CD8-positive, alpha-beta memory T cell (primary cell): ENCODE measurements at regions not wholly inside any gene's neighbourhood (a gene's known extent, or its start where the extent isn't known, plus 50 kb on each side); places are given as distances from the start of the nearest gene placed in this dataset.
"Not testable (repeated sequence)": the region's sequence is repeated elsewhere in the genome, so short reads cannot be mapped to it uniquely, and the experiment has no call there.

ENCODE experiments used
- CTCF ChIA-PET: fragments of 350-600 bp; sonication (Branson Sonifier 250); formaldehyde crosslinking; loops from one replicate; lab custom pipeline; 2021; ENCODE audit warnings: antibody characterized with exemption; lab: Charles Lee
- POLR2A ChIA-PET: fragments of 350-600 bp; sonication (Branson Sonifier 250); formaldehyde crosslinking; loops from one replicate; lab custom pipeline; 2021; ENCODE audit warnings: antibody characterized with exemption; lab: Charles Lee
- DNase-seq, 5 donors: peaks; one replicate each; pipeline versions ENCODE4 v3.0.0 to v3.0.0-alpha.2; 2020 to 2022; ENCODE audit warnings: mixed read lengths in 1 of 5
- H3K27ac ChIP-seq: one replicate; pipeline ENCODE4 v1.7.0; 2013; ENCODE audit warnings: low read depth, mild to moderate bottlenecking, low read length, moderate library complexity
- H3K27me3 ChIP-seq: 2 replicates; pipeline ENCODE4 v1.7.0; 2013; ENCODE audit warnings: low read length, mild to moderate bottlenecking; ENCODE audit not compliant: insufficient read depth, poor library complexity, severe bottlenecking
- H3K36me3 ChIP-seq: 2 replicates; pipeline ENCODE4 v1.7.0; 2013; ENCODE audit warnings: mild to moderate bottlenecking, low read length, moderate library complexity; ENCODE audit not compliant: insufficient read depth
- H3K4me1 ChIP-seq: 2 replicates; pipeline ENCODE4 v1.7.0; 2013; ENCODE audit warnings: mild to moderate bottlenecking, low read length, moderate library complexity; ENCODE audit not compliant: insufficient read depth
- H3K4me3 ChIP-seq: 2 replicates; pipeline ENCODE4 v1.7.0; 2013; ENCODE audit warnings: mild to moderate bottlenecking, low read length
- H3K9me3 ChIP-seq: 2 replicates; pipeline ENCODE4 v1.7.0; 2013; ENCODE audit warnings: mild to moderate bottlenecking, low read length
- H3K27ac Mint-ChIP-seq, 8 donors: one replicate each; pipeline ENCODE4 v1.8.0; 2020 to 2021; ENCODE audit warnings: mixed read lengths in 8 of 8, mild to moderate bottlenecking in 6 of 8, inconsistent platforms in 3 of 8, moderate library complexity in 3 of 8
- H3K27me3 Mint-ChIP-seq, 2 donors: one replicate each; pipeline ENCODE4 v1.8.0; 2020 to 2021; ENCODE audit warnings: mixed read lengths in 2 of 2, mild to moderate bottlenecking in 1 of 2, moderate library complexity in 1 of 2
- H3K36me3 Mint-ChIP-seq, 3 donors: one replicate each; pipeline ENCODE4 v1.8.0; 2020 to 2021; ENCODE audit warnings: mixed read lengths in 3 of 3, inconsistent platforms in 1 of 3, mild to moderate bottlenecking in 1 of 3
- H3K4me1 Mint-ChIP-seq, 3 donors: one replicate each; pipeline ENCODE4 v1.8.0; 2020 to 2021; ENCODE audit warnings: mixed read lengths in 3 of 3, inconsistent platforms in 1 of 3, mild to moderate bottlenecking in 1 of 3
- H3K4me3 Mint-ChIP-seq, 7 donors: one replicate each; pipeline ENCODE4 v1.8.0; 2020 to 2021; ENCODE audit warnings: mixed read lengths in 7 of 7, mild to moderate bottlenecking in 6 of 7, moderate library complexity in 4 of 7, inconsistent platforms in 2 of 7
- H3K9me3 Mint-ChIP-seq, 5 donors: one replicate each; pipeline ENCODE4 v1.8.0; 2020 to 2022; ENCODE audit warnings: mixed read lengths in 5 of 5, mild to moderate bottlenecking in 3 of 5, moderate library complexity in 2 of 5, inconsistent platforms in 1 of 5

DNA sequence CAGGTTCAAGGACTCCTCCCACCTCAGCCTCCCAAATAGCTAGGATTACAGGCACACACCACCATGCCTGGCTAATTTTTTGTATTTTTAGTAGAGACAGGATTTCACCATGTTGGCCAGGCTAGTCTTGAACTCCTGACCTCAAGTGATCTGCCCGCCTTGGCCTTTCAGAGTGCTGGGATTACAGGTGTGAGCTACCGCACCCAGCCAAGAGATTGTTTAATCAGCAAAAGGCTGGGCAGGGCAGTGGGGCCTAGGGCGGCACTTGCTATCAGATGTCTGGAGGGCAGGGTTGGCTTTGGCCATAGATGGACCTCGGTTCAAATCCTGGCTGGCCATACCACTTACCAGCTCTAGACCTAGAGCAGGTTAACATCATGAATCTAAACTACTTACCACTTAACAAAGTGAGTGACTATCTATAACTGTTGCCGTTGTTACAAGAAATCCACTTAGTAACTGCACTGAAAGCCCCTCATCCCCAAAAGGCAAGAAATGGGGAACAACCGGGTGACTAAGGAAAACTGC lies 60.9 kb upstream of the BCL2L14 start:
- Histone ChIP-seq H3K4me3 (peak overlapping the region; percentile 40), H3K27ac (peak overlapping the region; percentile 38), H3K4me1 (peaks cover 49% of the 10 kb centered on the region)
- not testable (repeated sequence) for H3K9me3 Mint-ChIP-seq, H3K36me3 ChIP-seq, H3K36me3 Mint-ChIP-seq, H3K27me3 Mint-ChIP-seq, H3K9me3 ChIP-seq, DNase-seq, H3K27me3 ChIP-seq
- peak overlapping the region; percentile 67 to 94 (median 81) for H3K4me3 Mint-ChIP-seq
- ChIA-PET POLR2A (interaction anchor here (0.6 to 1.5 kb wide), 4 partner anchors 11 to 360 kb away, joined by 3 to 5 read pairs (median 4); partner anchors contain the start of gene ETV6), CTCF (interaction anchor here (1.1 to 4.5 kb wide), 12 partner anchors 10 to 429 kb away, joined by 3 to 41 read pairs (median 6); partner anchors contain the start of gene ETV6)
- peak overlapping the region; percentile 90 to 99 (median 94) for H3K27ac Mint-ChIP-seq
- peaks cover 58 to 83% (median 75%) of the 10 kb centered on the region in 3 donors for H3K4me1 Mint-ChIP-seq

DNA sequence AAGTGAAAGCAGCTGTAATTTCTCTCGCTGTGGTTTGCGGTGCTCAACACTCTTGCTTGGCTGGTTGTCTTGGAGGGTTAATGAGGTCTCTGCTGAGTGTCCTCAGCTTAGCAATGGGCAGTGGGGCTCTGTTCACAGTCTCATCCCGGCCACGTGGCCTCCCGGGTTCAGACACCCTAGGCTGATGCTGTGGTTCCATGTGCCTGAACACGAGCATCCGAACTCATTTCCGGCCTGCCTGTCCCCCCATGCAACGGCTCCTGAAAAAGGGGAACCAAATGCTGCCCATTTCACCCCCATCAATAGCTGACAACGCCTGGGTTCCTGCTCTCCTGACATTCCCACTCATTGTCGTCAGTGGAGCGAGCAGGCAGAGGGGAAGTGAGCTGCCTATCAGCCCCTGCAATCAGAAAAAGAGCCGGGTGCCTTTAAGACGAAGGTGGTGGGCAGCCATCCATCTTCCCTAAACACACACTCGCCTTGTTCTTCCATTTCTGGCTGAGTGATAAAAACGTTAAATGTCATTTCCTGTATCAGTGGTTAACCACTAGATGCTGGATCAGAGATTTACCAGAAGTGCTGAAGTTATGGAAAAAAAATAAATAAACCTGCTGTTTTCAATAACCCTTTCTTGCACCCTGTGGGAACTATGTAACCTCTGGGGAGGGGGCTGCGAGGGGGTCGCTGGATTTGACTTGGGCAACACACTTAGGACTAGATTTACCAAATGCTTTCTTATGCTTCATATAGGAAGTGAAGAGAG lies 60.3 kb upstream of the BCL2L14 start:
- ChIA-PET CTCF (interaction anchor here (1.1 to 4.5 kb wide), 11 partner anchors 11 to 429 kb away, joined by 3 to 41 read pairs (median 6); no protein-coding TSS in a partner anchor), POLR2A (interaction anchor here (0.6 to 1.5 kb wide), 3 partner anchors 12 to 279 kb away, joined by 3 to 4 read pairs (median 3); no protein-coding TSS in a partner anchor)
- H3K9me3 Mint-ChIP-seq: no peaks in the 10 kb centered on the region
- peak; percentile 22 to 69 (median 63) for DNase-seq
- Histone ChIP-seq H3K4me3 (peak overlapping the region; percentile 40), H3K9me3 (no peaks in the 10 kb centered on the region), H3K27ac (peak overlapping the region; percentile 38), H3K4me1 (peaks cover 49% of the 10 kb centered on the region), H3K36me3 (no peaks in the 10 kb centered on the region), H3K27me3 (no peaks in the 10 kb centered on the region)
- peaks cover 0 to 7% of the 10 kb centered on the region in 2 donors for H3K27me3 Mint-ChIP-seq
- H3K4me1 Mint-ChIP-seq: peaks cover 58 to 85% (median 79%) of the 10 kb centered on the region in 3 donors
- H3K4me3 Mint-ChIP-seq: peak overlapping the region; percentile 67 to 94 (median 81)
- peak overlapping the region; percentile 90 to 99 (median 94) for H3K27ac Mint-ChIP-seq
- H3K36me3 Mint-ChIP-seq: peaks cover 0 to 6% (median 0%) of the 10 kb centered on the region in 3 donors

DNA sequence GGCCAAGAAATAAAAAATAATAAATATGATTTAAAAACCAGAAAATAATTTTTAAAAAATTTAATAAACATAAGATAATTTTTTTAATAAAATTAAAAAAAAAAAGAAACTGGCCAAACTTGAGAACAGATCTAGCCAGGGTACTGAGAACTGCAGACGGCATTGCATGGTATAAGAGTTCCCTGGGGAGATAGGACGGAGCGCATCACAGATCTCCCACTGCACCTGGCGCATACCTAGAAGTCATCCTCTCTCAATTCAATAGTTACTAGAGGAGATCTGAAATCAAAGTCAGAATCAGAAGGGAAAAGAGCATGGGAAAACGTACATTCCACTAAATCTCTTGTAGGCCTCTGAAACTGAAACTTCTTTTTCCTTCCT lies 58.9 kb upstream of the BCL2L14 start:
- CTCF ChIA-PET: interaction anchor here (4.5 kb wide), 1 partner anchor 21 kb away, joined by 41 read pairs; no protein-coding TSS in a partner anchor
- peaks cover 0 to 7% of the 10 kb centered on the region in 2 donors for H3K27me3 Mint-ChIP-seq
- Histone ChIP-seq H3K4me3 (no peak overlapping the region), H3K27ac (no peak overlapping the region), H3K27me3 (no peaks in the 10 kb centered on the region), H3K4me1 (peaks cover 55% of the 10 kb centered on the region), H3K9me3 (no peaks in the 10 kb centered on the region), H3K36me3 (no peaks in the 10 kb centered on the region)
- peaks cover 0 to 5% (median 0%) of the 10 kb centered on the region in 3 donors for H3K36me3 Mint-ChIP-seq
- peaks cover 60 to 88% (median 84%) of the 10 kb centered on the region in 3 donors for H3K4me1 Mint-ChIP-seq
- POLR2A ChIA-PET: no interaction called here
- H3K9me3 Mint-ChIP-seq: no peaks in the 10 kb centered on the region
- H3K27ac Mint-ChIP-seq: peak overlapping the region in 2 of 8 donors; percentile 63 to 94
- no peak for DNase-seq
- peak overlapping the region in 1 of 7 donors; percentile 42 for H3K4me3 Mint-ChIP-seq

DNA sequence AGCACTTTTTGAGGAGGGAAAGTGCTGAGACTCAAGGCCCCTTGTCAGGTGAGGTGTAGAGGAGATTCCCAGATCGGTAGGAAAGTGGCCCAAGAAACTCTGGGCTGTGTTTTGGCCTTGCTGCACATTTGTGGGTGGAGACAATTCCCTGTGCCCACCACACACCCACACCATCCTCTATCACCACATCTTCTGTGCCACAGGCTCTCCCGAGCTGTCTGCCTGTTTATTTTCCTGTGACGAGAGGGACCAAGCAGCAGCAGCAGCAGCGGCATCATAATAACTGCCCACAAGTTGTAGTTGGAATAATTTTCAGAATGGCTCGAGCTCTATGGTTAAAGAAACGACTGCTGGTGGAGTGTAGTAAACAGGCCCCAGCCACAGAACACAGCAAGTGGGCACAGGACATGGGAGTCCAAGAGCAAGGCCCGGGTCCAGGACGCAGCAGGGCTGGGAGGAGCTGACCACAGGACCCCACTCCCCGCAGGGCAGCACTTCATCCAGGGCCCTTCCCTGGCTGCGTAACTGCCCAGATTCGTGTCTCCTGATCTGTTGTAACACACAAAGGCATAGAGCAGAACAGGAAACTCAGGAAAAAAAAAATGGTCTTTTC lies 55.6 kb upstream of the BCL2L14 start:
- Histone ChIP-seq H3K4me1 (peaks cover 29% of the 10 kb centered on the region), H3K27me3 (no peaks in the 10 kb centered on the region), H3K27ac (no peak overlapping the region), H3K4me3 (no peak overlapping the region), H3K9me3 (no peaks in the 10 kb centered on the region), H3K36me3 (no peaks in the 10 kb centered on the region)
- H3K4me1 Mint-ChIP-seq: peaks cover 32 to 65% (median 54%) of the 10 kb centered on the region in 3 donors
- H3K9me3 Mint-ChIP-seq: no peaks in the 10 kb centered on the region
- ChIA-PET CTCF (no interaction called here), POLR2A (no interaction called here)
- H3K36me3 Mint-ChIP-seq: peaks cover 0 to 5% (median 0%) of the 10 kb centered on the region in 3 donors
- H3K4me3 Mint-ChIP-seq: no peak overlapping the region
- peak overlapping the region in 4 of 8 donors; percentile 9 to 73 (median 46) for H3K27ac Mint-ChIP-seq
- H3K27me3 Mint-ChIP-seq: peaks cover 0 to 8% of the 10 kb centered on the region in 2 donors
- no peak for DNase-seq

DNA sequence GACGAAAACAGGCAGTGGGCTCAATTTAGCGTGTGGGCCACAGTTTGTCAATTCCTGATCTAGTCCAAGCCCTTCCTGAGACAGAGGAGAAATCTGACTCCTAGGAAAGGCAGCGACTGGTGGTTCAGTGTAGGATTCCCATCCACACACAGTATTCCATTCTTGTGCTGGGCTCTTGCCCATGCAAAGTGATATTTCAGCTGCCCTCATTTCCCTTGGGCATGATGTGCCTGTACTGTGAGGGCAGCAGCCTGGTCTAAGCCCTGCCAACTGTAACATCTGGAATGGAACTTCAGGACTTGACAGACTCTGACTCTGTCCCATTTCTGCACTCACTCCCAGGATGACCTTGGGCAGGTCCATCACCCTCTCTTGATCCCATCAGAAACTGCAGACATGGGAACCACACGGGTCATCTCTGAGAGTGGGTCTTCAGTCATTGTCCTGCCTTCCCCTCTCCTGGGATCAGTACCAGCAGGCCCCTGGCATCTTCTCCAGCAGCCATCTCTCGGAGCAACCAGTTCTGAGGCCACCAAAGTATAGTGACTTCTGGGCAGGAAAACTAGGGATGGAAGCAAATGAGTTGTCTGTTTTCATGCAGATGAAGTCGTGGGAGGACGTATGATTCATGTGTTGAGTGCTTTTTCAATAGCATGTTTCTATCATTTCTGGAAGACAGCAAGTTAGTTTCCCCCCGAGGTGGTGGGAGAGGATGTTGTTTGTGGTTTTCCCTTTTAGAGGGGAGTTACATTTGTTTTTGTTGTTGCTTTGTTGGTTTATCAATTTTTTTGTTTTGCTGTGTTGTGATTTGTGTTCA lies 54.2 kb upstream of the BCL2L14 start:
- Mint-ChIP-seq H3K27me3 (peaks cover 0 to 3% of the 10 kb centered on the region in 2 donors), H3K4me3 (peak overlapping the region in 3 of 7 donors; percentile 1 to 81 (median 44)), H3K4me1 (peaks cover 19 to 52% (median 41%) of the 10 kb centered on the region in 3 donors), H3K36me3 (peaks cover 0 to 5% (median 0%) of the 10 kb centered on the region in 3 donors), H3K27ac (peak overlapping the region in 7 of 8 donors; percentile 20 to 89 (median 43)), H3K9me3 (no peaks in the 10 kb centered on the region)
- Histone ChIP-seq H3K4me1 (peaks cover 16% of the 10 kb centered on the region), H3K9me3 (no peaks in the 10 kb centered on the region), H3K27ac (no peak overlapping the region), H3K27me3 (no peaks in the 10 kb centered on the region), H3K36me3 (no peaks in the 10 kb centered on the region), H3K4me3 (no peak overlapping the region)
- POLR2A ChIA-PET: no interaction called here
- CTCF ChIA-PET: no interaction called here
- DNase-seq: no peak

DNA sequence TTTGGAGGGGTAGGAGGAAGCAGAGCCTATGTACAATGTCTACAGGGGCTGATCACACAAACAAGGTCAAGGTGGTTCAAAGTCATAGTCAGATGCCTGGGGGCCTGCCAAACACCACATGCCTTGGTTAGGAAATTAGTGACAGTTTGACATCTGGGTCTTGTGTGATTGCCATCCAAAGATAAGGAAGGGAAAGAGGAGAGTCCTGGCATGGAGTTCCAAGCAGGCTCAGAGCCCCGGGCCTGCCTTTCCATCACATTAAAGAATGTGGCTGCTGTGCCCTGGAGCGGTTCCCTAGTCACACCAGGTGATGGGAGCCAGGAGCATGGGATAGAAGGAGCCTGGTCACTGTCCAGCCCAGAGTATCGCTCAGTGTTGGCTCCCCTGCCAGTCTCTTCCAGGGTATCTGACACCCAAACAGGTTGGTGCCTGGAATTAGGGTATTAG lies 53.6 kb upstream of the BCL2L14 start:
- H3K4me1 ChIP-seq: peaks cover 15% of the 10 kb centered on the region
- Mint-ChIP-seq H3K9me3 (no peaks in the 10 kb centered on the region), H3K36me3 (peaks cover 0 to 5% (median 0%) of the 10 kb centered on the region in 3 donors), H3K4me3 (peak overlapping the region in 3 of 7 donors; percentile 1 to 81 (median 44)), H3K27ac (peak overlapping the region in 6 of 8 donors; percentile 20 to 89 (median 56)), H3K4me1 (peaks cover 16 to 46% (median 36%) of the 10 kb centered on the region in 3 donors), H3K27me3 (peaks cover 0 to 3% of the 10 kb centered on the region in 2 donors)
- H3K27me3 ChIP-seq: no peaks in the 10 kb centered on the region
- no peaks in the 10 kb centered on the region for H3K9me3 ChIP-seq
- ChIA-PET POLR2A (interaction anchor here (0.5 kb wide), 1 partner anchor 191 kb away, joined by 5 read pairs; no protein-coding TSS in a partner anchor), CTCF (no interaction called here)
- no peak for DNase-seq
- no peaks in the 10 kb centered on the region for H3K36me3 ChIP-seq
- no peak overlapping the region for H3K4me3 ChIP-seq
- no peak overlapping the region for H3K27ac ChIP-seq

DNA sequence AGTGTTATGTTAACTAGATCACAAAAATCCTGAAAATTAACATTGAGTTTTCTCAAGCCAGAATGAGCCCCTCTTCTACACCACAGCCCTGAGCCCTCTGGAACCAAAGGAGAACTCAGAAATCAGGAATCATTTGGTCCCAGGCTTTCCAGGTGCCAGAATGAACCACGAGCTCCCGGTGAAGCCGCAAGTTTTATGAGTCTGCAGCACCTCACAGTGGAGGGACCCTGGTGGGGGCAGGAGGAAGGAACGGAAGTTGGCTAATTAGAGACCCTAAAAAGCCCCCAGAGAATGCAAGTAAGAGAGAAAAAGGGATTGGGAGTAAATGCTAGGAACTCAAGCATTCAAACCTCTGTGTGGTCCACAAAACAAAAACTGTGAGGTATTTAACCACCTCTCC lies 52.9 kb upstream of the BCL2L14 start:
- Mint-ChIP-seq H3K36me3 (peaks cover 0 to 5% (median 0%) of the 10 kb centered on the region in 3 donors), H3K27me3 (peaks cover 0 to 5% of the 10 kb centered on the region in 2 donors), H3K9me3 (no peaks in the 10 kb centered on the region), H3K4me1 (peaks cover 11 to 40% (median 29%) of the 10 kb centered on the region in 3 donors), H3K27ac (no peak overlapping the region), H3K4me3 (no peak overlapping the region)
- DNase-seq: no peak
- H3K27ac ChIP-seq: no peak overlapping the region
- H3K4me1 ChIP-seq: peaks cover 15% of the 10 kb centered on the region
- H3K4me3 ChIP-seq: no peak overlapping the region
- ChIA-PET POLR2A (interaction anchor here (0.5 kb wide), 1 partner anchor 192 kb away, joined by 5 read pairs; no protein-coding TSS in a partner anchor), CTCF (no interaction called here)
- no peaks in the 10 kb centered on the region for H3K36me3 ChIP-seq
- H3K9me3 ChIP-seq: no peaks in the 10 kb centered on the region
- H3K27me3 ChIP-seq: no peaks in the 10 kb centered on the region
